Peyer's patch (tissue), 4 donors: ENCODE measurements at regions not wholly inside any gene's neighbourhood (a gene's known extent, or its start where the extent isn't known, plus 50 kb on each side); places are given as distances from the start of the nearest gene placed in this dataset.

ENCODE experiments used
- DNase-seq, 3 donors: peaks; one replicate each; pipeline ENCODE4 v3.0.0-alpha.2; 2017 to 2019
- H3K27ac ChIP-seq, 4 donors: fragments of 200-600 bp; sonication (generic); one replicate each; pipeline ENCODE4 v1.5.1; 2016 to 2019
- H3K27me3 ChIP-seq, 2 donors: fragments of 200-600 bp; sonication (generic); one replicate each; pipeline ENCODE4 v1.5.1; 2019
- H3K36me3 ChIP-seq, 3 donors: fragments of 200-600 bp; sonication (generic); one replicate each; pipeline ENCODE4 v1.5.1; 2016 to 2019
- H3K4me1 ChIP-seq, 4 donors: fragments of 200-600 bp; sonication (generic); one replicate each; pipeline ENCODE4 v1.5.1; 2016 to 2019
- H3K4me3 ChIP-seq, 4 donors: fragments of 200-600 bp; sonication (generic); 1 replicate in 3 of 4; 2 replicates in 1 of 4; pipeline ENCODE4 v1.5.1; 2016 to 2019; ENCODE audit warnings: mild to moderate bottlenecking in 1 of 4
- H3K9me3 ChIP-seq, 4 donors: fragments of 200-600 bp; sonication (generic); one replicate each; pipeline ENCODE4 v1.5.1; 2016 to 2019; ENCODE audit warnings: mild to moderate bottlenecking in 1 of 4
- CTCF ChIP-seq, 6 experiments: fragments of 450-650 bp in 4 of 6; fragments of 200-600 bp in 2 of 6; sonication (generic) in 1 of 6; IDR thresholded peaks; one replicate each; pipeline ENCODE4 v1.5.1; 2017 to 2019; ENCODE audit warnings: antibody characterized with exemption in 6 of 6, mild to moderate bottlenecking in 3 of 6, moderate library complexity in 1 of 6
- POLR2A ChIP-seq, 2 donors: fragments of 450-650 bp; IDR thresholded peaks; one replicate each; pipeline ENCODE4 v1.5.1; 2017; ENCODE audit warnings: antibody characterized with exemption in 2 of 2, mild to moderate bottlenecking in 2 of 2, moderate library complexity in 2 of 2

DNA sequence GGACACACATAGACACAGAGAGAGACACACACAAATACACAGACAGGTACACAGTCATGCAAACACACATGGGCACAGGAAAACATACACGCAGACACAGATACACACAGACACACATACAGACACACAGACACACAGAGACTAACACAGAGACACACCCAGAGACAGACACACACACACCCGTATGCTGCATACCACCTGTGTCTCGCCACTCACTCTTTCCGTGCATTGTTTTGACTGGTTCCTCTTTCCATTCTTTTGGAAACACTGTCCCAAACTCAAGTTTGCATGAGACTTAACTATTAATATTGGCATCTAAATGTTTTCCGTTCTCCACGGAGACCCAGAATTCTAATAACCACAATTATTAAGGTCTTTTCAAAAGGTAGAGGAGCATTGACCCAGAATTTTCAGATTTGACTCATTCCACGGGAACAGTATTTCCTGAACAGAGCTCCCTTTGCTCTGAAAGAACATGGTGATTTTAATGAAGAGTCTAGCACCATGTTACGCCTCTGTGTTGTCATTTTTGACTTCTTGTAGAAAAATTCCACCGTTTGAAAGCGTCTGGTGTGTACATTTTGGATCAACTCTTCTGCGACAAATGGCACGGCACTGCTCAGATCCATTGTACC lies 141.2 kb upstream of the RNF32 start:
- TF ChIP-seq CTCF (IDR thresholded peaks at IDR 0.05) (no peak), POLR2A (IDR thresholded peaks at IDR 0.05) (no peak)
- H3K27ac ChIP-seq: no peak overlapping the region
- no peaks in the 10 kb centered on the region for H3K27me3 ChIP-seq
- no peaks in the 10 kb centered on the region for H3K36me3 ChIP-seq
- no peaks in the 10 kb centered on the region for H3K9me3 ChIP-seq
- H3K4me1 ChIP-seq: no peaks in the 10 kb centered on the region
- no peak overlapping the region for H3K4me3 ChIP-seq
- no peak for DNase-seq

- Histone ChIP-seq H3K36me3 (no peaks in the 10 kb centered on the region), H3K27ac (no peak overlapping the region), H3K9me3 (no peaks in the 10 kb centered on the region), H3K4me3 (no peak overlapping the region), H3K4me1 (no peaks in the 10 kb centered on the region), H3K27me3 (no peaks in the 10 kb centered on the region)
- DNase-seq: no peak
- TF ChIP-seq CTCF (IDR thresholded peaks at IDR 0.05): no peak
These were observed 142.6 kb upstream of the RNF32 start for GRCh38 chr7:156497776-156498509.

DNA sequence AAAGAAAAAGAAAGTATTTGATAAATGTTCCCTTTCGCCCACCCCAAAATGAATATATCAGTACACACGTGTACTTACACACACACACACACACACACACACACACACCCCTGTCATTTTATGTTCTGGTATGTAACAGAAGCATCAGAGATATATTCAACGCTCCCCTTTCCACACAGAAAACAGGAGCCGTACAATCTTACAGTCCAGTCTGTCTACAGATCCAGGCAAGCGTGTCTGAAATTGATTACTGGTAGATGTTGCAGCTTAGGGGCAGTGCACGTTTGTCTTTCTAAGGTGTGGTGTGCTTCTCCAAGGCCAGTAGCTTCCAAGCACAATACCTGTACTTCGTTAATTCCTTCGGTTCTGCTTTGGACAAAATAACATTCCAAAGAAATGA lies 143.7 kb upstream of the RNF32 start:
- Histone ChIP-seq H3K4me3 (no peak overlapping the region), H3K36me3 (no peaks in the 10 kb centered on the region), H3K9me3 (no peaks in the 10 kb centered on the region), H3K27me3 (no peaks in the 10 kb centered on the region), H3K4me1 (no peaks in the 10 kb centered on the region), H3K27ac (no peak overlapping the region)
- TF ChIP-seq POLR2A (IDR thresholded peaks at IDR 0.05) (no peak), CTCF (IDR thresholded peaks at IDR 0.05) (no peak)
- DNase-seq: no peak

GRCh38 chr7:156496363-156496769 lies 144.2 kb upstream of the RNF32 start:
- Histone ChIP-seq H3K27ac (no peak overlapping the region), H3K4me1 (no peaks in the 10 kb centered on the region), H3K27me3 (no peaks in the 10 kb centered on the region), H3K9me3 (no peaks in the 10 kb centered on the region), H3K4me3 (no peak overlapping the region), H3K36me3 (no peaks in the 10 kb centered on the region)
- TF ChIP-seq POLR2A (IDR thresholded peaks at IDR 0.05) (no peak), CTCF (IDR thresholded peaks at IDR 0.05) (no peak)
- no peak for DNase-seq

DNA sequence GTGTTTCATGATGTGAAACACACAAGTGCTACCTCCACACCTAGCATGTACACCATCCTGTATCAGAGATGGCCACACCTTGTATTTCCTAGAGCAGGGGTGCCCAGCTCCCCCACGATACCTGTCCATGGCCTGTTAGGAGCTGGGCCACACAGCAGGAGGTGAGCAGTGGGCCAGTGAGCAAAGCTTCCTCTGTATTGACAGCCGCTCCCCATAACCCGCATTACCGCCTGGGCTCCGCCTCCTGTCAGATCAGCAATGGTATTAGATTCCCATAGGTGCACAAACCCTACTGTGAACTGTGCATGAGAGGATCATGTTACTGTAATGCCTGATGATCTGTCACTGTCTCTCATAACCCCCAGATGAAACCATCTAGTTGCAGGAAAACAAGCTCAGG lies 145.6 kb upstream of the RNF32 start:
- no peak overlapping the region for H3K27ac ChIP-seq
- TF ChIP-seq POLR2A (IDR thresholded peaks at IDR 0.05) (no peak), CTCF (IDR thresholded peaks at IDR 0.05) (no peak)
- H3K4me3 ChIP-seq: no peak overlapping the region
- H3K36me3 ChIP-seq: no peaks in the 10 kb centered on the region
- no peaks in the 10 kb centered on the region for H3K27me3 ChIP-seq
- DNase-seq: no peak
- no peaks in the 10 kb centered on the region for H3K4me1 ChIP-seq
- H3K9me3 ChIP-seq: no peaks in the 10 kb centered on the region
